Neuron (in vitro differentiated cells): ENCODE measurements at regions not wholly inside any gene's neighbourhood (a gene's known extent, or its start where the extent isn't known, plus 50 kb on each side); places are given as distances from the start of the nearest gene placed in this dataset.

Source experiments
- H2AFZ ChIP-seq: one replicate; pipeline ENCODE4 v1.6.1; 2013; ENCODE audit warnings: low read depth, mild to moderate bottlenecking, inconsistent platforms, low read length, moderate library complexity
- H3K27me3 ChIP-seq: one replicate; pipeline ENCODE4 v1.6.1; 2013; ENCODE audit warnings: low read length; ENCODE audit not compliant: insufficient read depth
- H3K36me3 ChIP-seq: one replicate; pipeline ENCODE4 v1.6.1; 2013; ENCODE audit warnings: low read length; ENCODE audit not compliant: insufficient read depth
- H3K4me1 ChIP-seq: one replicate; pipeline ENCODE4 v1.6.1; 2013; ENCODE audit warnings: low read length; ENCODE audit not compliant: insufficient read depth
- H3K4me3 ChIP-seq: 2 replicates; pipeline ENCODE4 v1.5.1; 2013; ENCODE audit warnings: mild to moderate bottlenecking, low read length, moderate library complexity
- H3K9me3 ChIP-seq: one replicate; pipeline ENCODE4 v1.6.1; 2013; ENCODE audit warnings: low read length

DNA sequence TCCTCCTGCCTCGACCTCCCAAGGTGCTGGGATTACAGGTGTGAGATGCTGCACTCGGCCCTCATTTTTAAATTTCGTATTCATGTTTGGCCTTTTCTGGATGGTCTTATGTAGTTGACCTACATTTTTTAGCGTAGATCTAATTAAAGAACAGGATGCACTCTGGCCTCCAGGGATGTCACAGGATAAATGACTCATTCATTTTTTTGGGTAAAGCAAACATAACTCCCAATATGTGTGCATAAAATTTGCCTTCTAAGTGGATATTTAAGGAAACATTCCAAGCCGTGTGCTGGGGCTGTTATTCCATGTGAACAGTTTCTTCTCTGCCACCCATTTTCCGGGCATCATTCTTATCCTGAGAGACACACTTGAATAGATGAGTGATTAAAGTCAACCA lies 501.6 kb downstream of the IRX1 start:
- Histone ChIP-seq H3K4me3 (no peak overlapping the region), H3K9me3 (no peaks in the 10 kb centered on the region), H2AFZ (no peak overlapping the region), H3K36me3 (no peaks in the 10 kb centered on the region), H3K27me3 (no peaks in the 10 kb centered on the region), H3K4me1 (no peaks in the 10 kb centered on the region)

DNA sequence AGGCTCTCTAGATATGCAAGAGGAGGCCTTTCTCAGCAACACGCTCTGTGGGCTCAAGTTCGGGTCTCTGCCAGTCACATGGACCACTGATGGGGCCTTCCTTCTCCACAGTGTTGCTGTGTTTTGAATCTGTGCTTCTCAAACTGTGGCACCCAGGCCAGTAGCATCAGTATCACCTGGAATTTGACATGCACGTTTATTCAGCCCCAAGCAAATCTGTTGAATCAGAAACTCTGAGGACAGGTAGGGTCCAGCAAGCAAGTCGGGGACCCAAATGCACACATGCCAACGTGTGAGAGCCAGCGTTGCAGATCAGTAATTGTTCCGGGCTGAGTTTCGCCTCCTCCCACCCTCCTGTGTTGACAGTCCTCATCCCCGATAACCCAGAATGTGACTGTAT lies 502.6 kb downstream of the IRX1 start:
- no peaks in the 10 kb centered on the region for H3K27me3 ChIP-seq
- H3K4me3 ChIP-seq = no peak overlapping the region
- no peaks in the 10 kb centered on the region for H3K4me1 ChIP-seq
- H3K9me3 ChIP-seq = no peaks in the 10 kb centered on the region
- H3K36me3 ChIP-seq = no peaks in the 10 kb centered on the region
- no peak overlapping the region for H2AFZ ChIP-seq

DNA sequence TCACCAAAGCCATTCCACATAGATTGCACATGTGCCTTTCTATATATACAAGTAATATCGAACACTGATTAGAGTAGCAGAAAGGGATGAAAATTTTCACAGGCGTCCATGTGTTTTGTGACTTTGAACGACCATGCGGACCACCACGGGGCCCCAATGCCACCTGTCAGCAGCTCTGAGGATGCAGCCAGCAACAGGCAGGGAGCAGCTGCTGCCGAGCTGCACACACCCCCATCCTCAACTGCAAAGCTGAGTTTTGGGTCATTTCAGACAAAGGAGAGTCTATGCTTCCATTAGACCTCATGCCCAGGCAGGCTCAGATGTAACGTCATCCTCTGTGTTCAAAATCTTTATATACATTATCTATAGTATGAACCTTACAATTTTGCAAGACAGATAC lies 503.8 kb downstream of the IRX1 start:
- H3K4me3 ChIP-seq = no peak overlapping the region
- no peaks in the 10 kb centered on the region for H3K27me3 ChIP-seq
- H2AFZ ChIP-seq = no peak overlapping the region
- no peaks in the 10 kb centered on the region for H3K9me3 ChIP-seq
- H3K36me3 ChIP-seq = no peaks in the 10 kb centered on the region
- no peaks in the 10 kb centered on the region for H3K4me1 ChIP-seq

DNA sequence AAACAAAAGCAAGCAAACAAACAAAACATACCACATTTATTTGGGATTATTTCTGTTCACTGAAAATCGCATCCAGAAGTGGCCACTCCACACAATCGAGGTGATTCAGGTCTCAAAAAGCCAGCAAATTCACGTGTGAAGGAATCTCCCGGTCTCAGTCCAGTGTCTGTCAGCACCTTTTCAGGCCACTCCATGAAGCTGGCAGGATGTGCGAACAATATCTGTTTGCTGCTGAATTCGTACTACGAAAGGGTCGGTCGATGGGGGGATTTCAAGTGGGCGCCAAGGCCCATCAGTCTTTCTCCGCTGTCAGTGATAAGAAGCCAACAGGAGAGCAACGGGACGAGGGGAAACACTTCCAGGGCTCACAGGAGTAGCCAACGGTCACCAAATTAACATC lies 505.1 kb downstream of the IRX1 start:
- no peaks in the 10 kb centered on the region for H3K4me1 ChIP-seq
- H2AFZ ChIP-seq = no peak overlapping the region
- no peaks in the 10 kb centered on the region for H3K9me3 ChIP-seq
- no peak overlapping the region for H3K4me3 ChIP-seq
- no peaks in the 10 kb centered on the region for H3K27me3 ChIP-seq
- no peaks in the 10 kb centered on the region for H3K36me3 ChIP-seq

DNA sequence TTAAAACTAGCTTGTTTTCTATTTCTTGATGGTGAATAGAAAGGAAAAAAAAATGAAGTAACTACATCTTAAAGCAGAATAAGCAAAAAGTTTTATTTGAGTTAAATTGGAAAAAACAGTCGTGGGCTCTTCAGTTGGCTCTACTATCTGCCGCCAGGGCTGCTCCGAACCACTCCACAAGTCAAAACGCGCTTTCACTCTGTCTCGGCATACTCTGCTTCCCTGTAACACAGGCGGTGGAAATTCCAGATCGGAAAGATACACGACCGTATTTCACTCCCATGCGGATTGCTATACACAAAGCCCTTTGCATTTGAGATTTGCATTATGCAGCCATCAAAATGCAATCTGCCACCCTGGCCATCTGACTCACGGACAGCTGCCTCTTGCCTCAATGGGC lies 505.6 kb downstream of the IRX1 start:
- H3K9me3 ChIP-seq = no peaks in the 10 kb centered on the region
- H3K36me3 ChIP-seq = no peaks in the 10 kb centered on the region
- no peak overlapping the region for H3K4me3 ChIP-seq
- no peaks in the 10 kb centered on the region for H3K27me3 ChIP-seq
- H3K4me1 ChIP-seq = no peaks in the 10 kb centered on the region
- no peak overlapping the region for H2AFZ ChIP-seq

DNA sequence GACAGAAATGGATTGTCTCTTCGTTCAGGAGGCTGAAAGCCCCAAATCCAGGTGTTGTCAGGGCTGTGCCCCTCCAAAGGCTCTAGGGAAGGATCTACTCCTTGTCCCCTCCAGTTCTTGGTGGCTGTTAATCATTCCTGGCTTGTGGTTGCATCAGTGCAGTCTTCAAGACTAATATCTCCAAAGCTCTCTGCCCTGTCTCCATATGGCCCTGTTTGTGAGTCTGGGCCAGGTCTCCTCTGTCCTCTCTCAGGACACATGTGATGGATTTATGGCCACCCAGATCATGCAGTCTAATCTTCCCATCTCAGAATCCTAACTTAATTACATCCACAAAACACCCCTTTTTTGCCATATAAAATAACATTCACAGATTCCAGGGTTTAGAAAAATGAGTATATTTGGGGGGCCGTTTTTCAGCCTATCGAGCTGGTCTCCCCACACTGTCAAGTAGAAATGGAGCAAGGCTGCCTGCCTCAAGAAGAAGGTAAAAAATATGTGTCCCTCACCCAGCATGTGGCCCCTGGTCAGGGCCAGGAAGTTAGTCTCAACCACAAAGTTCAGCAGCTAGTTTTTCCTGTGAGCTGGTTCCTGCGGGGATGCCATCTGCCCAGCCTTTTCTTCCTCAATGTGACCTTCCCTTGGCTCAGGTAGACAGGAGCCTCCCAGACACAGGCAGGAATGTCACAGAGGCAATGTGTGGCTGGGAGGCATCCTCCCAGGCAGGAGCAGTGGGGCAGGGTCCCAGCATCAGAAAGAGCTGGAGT lies 509.4 kb downstream of the IRX1 start:
- Histone ChIP-seq H2AFZ (no peak overlapping the region), H3K4me3 (no peak overlapping the region), H3K36me3 (no peaks in the 10 kb centered on the region), H3K9me3 (no peaks in the 10 kb centered on the region), H3K4me1 (no peaks in the 10 kb centered on the region), H3K27me3 (no peaks in the 10 kb centered on the region)

DNA sequence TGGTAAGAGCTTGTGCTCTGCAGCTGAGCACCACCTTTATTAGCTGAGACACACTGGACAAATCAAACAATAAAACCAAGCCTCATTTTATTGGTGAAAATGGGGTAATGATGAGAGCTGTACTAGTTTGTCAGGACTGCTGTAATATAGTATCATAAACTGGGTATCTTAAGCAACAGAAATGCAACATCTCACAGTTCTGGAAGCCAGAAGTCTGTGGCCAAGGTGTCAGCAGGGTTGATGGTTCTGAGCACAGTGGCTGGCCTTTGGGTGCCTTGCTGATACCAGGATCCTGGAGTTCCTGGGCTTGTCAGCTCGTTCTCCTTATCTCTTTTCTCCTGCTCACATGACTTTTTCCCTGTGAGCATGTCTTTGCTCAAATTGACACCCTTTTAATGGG lies 513.1 kb downstream of the IRX1 start:
- H3K9me3 ChIP-seq = no peaks in the 10 kb centered on the region

DNA sequence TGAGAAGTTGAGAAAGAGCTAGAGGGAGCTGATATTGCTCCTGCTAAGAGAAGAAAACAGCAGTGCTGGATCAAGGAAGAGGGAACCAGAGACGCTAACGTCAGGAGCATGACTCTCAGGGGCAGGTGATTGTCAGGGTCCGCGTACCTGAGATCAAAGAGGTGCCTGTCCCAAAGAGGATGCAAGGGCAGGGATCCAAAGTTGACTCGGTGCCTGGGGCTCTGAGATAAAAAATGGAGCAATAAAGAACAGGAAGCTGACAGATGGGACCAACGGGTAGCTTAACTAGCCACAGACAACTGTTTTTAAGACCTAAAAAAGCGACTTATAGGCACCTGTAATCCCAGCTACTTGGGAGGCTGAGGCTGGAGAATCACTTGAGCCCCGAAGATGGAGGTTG lies 517.8 kb downstream of the IRX1 start:
- no peak overlapping the region for H2AFZ ChIP-seq
- no peaks in the 10 kb centered on the region for H3K9me3 ChIP-seq
- no peaks in the 10 kb centered on the region for H3K27me3 ChIP-seq
- H3K4me1 ChIP-seq = no peaks in the 10 kb centered on the region
- H3K4me3 ChIP-seq = no peak overlapping the region
- no peaks in the 10 kb centered on the region for H3K36me3 ChIP-seq

More for the DNA sequence above, 513.1 kb downstream of the IRX1 start:
- Histone ChIP-seq H3K4me3 (no peak overlapping the region), H3K27me3 (no peaks in the 10 kb centered on the region), H3K4me1 (no peaks in the 10 kb centered on the region), H2AFZ (no peak overlapping the region), H3K36me3 (no peaks in the 10 kb centered on the region)

DNA sequence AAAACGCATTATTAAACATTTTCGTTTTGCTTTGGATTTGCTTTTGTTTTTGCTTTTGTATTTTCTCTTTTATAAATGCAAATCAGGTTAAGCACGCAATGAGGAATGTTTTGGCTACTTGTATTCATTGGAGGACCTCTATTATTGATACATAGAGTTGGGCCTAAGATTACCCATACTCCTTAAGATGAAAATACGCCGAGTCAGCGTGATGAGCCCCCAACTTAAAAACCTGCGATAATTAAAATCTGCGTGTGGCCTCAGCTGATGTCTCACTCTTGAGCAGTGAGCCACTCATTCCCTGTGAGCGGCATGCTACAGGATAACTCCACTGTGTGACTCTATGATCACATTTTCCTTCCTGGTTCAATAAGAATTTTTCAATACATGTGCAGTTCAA lies 518.3 kb downstream of the IRX1 start:
- Histone ChIP-seq H3K4me1 (no peaks in the 10 kb centered on the region), H3K36me3 (no peaks in the 10 kb centered on the region), H2AFZ (no peak overlapping the region), H3K9me3 (no peaks in the 10 kb centered on the region), H3K4me3 (no peak overlapping the region), H3K27me3 (no peaks in the 10 kb centered on the region)

DNA sequence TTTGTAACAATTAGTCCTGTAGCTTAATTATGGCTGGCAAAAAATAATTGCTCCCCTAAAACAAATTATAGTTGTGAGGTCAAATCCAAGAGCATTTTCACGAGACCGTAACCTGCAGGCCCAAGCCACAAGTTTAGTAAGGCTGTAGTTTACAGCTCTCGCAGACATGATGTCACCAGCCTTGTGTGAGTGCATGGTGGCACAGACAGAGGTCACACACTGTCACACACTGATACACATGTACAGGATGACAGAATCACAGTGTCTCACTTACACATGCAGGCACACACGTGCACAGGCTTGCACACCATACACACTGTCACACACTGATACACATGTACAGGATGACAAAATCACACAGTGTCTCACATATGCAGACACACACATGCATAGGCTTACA lies 518.8 kb downstream of the IRX1 start:
- H3K4me1 ChIP-seq = no peaks in the 10 kb centered on the region
- H2AFZ ChIP-seq = no peak overlapping the region
- no peaks in the 10 kb centered on the region for H3K36me3 ChIP-seq
- no peak overlapping the region for H3K4me3 ChIP-seq
- H3K9me3 ChIP-seq = peaks cover 1% of the 10 kb centered on the region
- H3K27me3 ChIP-seq = no peaks in the 10 kb centered on the region

DNA sequence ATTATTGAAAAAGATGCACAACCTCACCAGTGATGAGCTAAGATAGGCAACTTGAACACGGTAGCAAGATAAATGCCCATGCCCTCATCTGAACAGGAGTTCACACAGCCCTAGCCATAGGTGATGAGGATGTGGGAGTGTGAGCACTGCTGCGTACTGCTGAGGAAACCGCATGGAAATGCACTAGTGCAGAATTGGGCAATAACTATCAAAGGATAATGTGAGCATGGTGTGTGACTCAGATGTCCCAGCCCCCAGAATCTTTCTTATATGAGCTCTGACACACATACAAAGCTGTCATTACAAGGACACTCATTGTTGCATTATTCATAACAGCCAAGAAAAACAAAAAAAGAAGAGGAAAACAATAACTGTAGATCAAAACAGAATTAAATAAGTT lies 521.2 kb downstream of the IRX1 start:
- Histone ChIP-seq H3K4me3 (no peak overlapping the region), H2AFZ (no peak overlapping the region), H3K4me1 (no peaks in the 10 kb centered on the region), H3K36me3 (no peaks in the 10 kb centered on the region), H3K9me3 (peaks cover 2% of the 10 kb centered on the region), H3K27me3 (no peaks in the 10 kb centered on the region)

DNA sequence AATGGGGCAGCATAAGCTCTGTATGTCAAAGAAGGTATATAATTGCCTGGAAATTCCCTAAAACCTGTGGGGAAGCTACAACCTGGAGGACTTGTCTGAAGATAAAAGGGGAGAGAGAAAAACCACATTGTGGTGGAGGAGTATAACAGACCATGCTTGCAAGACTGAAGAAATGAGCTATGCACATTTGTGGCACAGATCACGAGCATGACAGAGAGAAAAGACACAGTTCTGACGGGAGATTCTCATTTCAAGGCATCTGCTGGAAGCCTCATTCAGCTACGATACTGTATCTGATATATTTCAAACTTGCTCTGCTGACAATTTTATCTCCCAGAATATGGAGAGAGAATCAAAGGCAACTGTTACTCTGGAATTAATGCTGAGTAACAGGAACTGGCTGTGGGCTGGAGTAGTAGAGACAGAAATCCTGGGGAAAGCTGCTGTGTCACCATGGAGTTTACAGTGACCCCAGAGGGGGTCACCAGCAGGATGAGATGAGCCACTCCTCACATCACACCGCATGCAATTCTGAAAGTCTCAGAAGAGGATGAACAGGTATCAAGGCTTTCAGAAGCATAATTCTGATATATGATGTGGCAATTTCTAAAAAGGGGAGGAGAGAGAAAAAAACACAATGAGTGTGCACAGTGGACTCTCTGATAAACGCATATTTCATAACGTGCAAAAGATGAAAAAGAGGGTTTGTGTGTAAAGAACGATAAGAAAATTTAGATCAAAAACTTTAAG lies 528.8 kb downstream of the IRX1 start:
- Histone ChIP-seq H3K9me3 (peaks cover 6% of the 10 kb centered on the region), H2AFZ (no peak overlapping the region), H3K36me3 (no peaks in the 10 kb centered on the region), H3K27me3 (no peaks in the 10 kb centered on the region), H3K4me1 (no peaks in the 10 kb centered on the region), H3K4me3 (no peak overlapping the region)

DNA sequence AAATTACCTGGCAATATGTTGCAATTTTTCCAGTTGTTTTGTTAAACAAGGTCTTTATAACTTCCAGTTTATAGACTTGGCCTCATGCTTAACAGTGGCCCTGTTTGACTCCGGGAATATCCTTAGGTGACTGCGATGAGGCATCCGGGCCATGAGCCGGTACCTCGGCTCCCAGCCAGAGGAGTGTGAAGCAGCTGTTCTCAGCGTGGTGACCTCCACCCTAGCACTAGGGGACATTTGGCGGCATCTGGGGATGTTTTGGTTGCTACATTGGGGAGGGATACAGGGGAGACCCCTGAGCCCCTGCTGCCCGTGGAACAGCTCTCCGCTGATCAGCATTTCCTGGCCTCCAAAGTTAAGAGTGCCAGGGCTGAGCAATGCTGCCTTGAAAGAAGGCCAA lies 533.4 kb downstream of the IRX1 start:
- Histone ChIP-seq H3K9me3 (peaks cover 5% of the 10 kb centered on the region), H2AFZ (no peak overlapping the region), H3K36me3 (no peaks in the 10 kb centered on the region), H3K4me3 (no peak overlapping the region), H3K27me3 (no peaks in the 10 kb centered on the region), H3K4me1 (no peaks in the 10 kb centered on the region)
